ENCODE measurements at regions not wholly inside any gene's neighbourhood (a gene's known extent, or its start where the extent isn't known, plus 50 kb on each side); places are given as distances from the start of the nearest gene placed in this dataset.

- Mint-ChIP-seq H3K4me3 (peak overlapping the region; percentile 74), H3K4me1 (peaks cover 28% of the 10 kb centered on the region), H3K36me3 (ENCODE audit: low read depth) (no peaks in the 10 kb centered on the region), H3K27ac (no peak overlapping the region), H3K27me3 (ENCODE audit: low read depth, poor library complexity) (peaks cover 3% of the 10 kb centered on the region), H3K9me3 (no peaks in the 10 kb centered on the region)
- DNase-seq: no peak
- TF ChIP-seq, protein P1, sequence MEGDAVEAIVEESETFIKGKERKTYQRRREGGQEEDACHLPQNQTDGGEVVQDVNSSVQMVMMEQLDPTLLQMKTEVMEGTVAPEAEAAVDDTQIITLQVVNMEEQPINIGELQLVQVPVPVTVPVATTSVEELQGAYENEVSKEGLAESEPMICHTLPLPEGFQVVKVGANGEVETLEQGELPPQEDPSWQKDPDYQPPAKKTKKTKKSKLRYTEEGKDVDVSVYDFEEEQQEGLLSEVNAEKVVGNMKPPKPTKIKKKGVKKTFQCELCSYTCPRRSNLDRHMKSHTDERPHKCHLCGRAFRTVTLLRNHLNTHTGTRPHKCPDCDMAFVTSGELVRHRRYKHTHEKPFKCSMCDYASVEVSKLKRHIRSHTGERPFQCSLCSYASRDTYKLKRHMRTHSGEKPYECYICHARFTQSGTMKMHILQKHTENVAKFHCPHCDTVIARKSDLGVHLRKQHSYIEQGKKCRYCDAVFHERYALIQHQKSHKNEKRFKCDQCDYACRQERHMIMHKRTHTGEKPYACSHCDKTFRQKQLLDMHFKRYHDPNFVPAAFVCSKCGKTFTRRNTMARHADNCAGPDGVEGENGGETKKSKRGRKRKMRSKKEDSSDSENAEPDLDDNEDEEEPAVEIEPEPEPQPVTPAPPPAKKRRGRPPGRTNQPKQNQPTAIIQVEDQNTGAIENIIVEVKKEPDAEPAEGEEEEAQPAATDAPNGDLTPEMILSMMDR (IDR thresholded peaks at IDR 0.05): no peak
These were observed 291.8 kb upstream of the MARCKS start for GRCh38 chr6:113565306-113565705.

DNA sequence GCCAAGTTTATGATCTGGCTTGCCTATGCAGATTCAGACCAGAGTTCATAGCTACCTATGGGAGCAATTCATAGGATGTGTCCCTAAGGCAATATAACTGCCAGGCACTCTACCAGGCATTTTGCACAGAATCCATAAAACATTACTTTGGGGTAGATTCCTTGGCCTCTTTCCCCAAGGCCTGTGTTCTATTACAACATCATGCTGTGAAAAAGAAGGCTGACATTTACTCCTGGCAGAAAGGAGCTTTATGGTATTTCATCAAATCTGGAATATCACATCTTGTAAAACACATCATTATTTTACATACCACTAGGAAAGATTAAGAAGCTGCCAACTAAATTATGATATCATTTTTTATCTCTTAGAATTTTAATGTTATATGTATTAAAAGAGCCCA is 287.0 kb upstream of the MARCKS start:
- no peak for DNase-seq
- Mint-ChIP-seq H3K27ac (no peak overlapping the region), H3K4me3 (no peak overlapping the region), H3K36me3 (ENCODE audit: low read depth) (no peaks in the 10 kb centered on the region), H3K27me3 (ENCODE audit: low read depth, poor library complexity) (peaks cover 3% of the 10 kb centered on the region), H3K9me3 (peaks cover 7% of the 10 kb centered on the region), H3K4me1 (peaks cover 10% of the 10 kb centered on the region)
- TF ChIP-seq, protein P1 (IDR thresholded peaks at IDR 0.05): no peak

GRCh38 chr6:113570641-113571040 is 286.5 kb upstream of the MARCKS start:
- no peak overlapping the region for H3K4me3 Mint-ChIP-seq
- TF ChIP-seq, protein P1 (IDR thresholded peaks at IDR 0.05): no peak
- DNase-seq: no peak
- peaks cover 3% of the 10 kb centered on the region for H3K27me3 Mint-ChIP-seq (ENCODE audit: low read depth, poor library complexity)
- H3K27ac Mint-ChIP-seq: no peak overlapping the region
- H3K4me1 Mint-ChIP-seq: peaks cover 5% of the 10 kb centered on the region
- peaks cover 11% of the 10 kb centered on the region for H3K9me3 Mint-ChIP-seq
- H3K36me3 Mint-ChIP-seq (ENCODE audit: low read depth): no peaks in the 10 kb centered on the region

- no peak overlapping the region for H3K4me3 Mint-ChIP-seq
- peaks cover 21% of the 10 kb centered on the region for H3K9me3 Mint-ChIP-seq
- TF ChIP-seq, protein P1 (IDR thresholded peaks at IDR 0.05): no peak
- DNase-seq: no peak
- peaks cover 6% of the 10 kb centered on the region for H3K27me3 Mint-ChIP-seq (ENCODE audit: low read depth, poor library complexity)
- peaks cover 5% of the 10 kb centered on the region for H3K36me3 Mint-ChIP-seq (ENCODE audit: low read depth)
- H3K4me1 Mint-ChIP-seq: no peaks in the 10 kb centered on the region
- no peak overlapping the region for H3K27ac Mint-ChIP-seq
These were observed 283.0 kb upstream of the MARCKS start for GRCh38 chr6:113574147-113574546.

DNA sequence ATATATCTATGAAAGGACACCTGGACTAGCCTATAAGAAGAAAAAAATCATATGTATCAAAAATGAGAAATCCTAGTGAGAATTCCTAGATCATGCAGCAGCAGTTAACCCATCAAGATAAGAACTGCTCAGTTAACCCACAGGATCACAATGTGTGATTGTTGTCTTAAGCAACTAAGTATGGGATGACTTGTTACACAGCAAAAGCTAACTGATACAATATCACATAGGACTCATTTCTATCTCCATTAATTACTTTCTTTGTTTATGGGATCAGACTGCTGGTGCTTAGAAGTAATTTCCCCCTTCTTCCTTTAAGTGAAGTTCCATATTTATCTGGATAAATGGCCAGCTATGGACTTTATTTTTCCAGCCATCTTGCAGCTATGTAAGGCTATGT is 280.8 kb upstream of the MARCKS start:
- Mint-ChIP-seq H3K9me3 (peaks cover 21% of the 10 kb centered on the region), H3K27ac (no peak overlapping the region), H3K27me3 (ENCODE audit: low read depth, poor library complexity) (peaks cover 6% of the 10 kb centered on the region), H3K4me1 (no peaks in the 10 kb centered on the region), H3K36me3 (ENCODE audit: low read depth) (peaks cover 5% of the 10 kb centered on the region), H3K4me3 (no peak overlapping the region)
- no peak for DNase-seq
- TF ChIP-seq, protein P1 (IDR thresholded peaks at IDR 0.05): no peak

- H3K9me3 Mint-ChIP-seq: peaks cover 15% of the 10 kb centered on the region
- H3K27me3 Mint-ChIP-seq (ENCODE audit: low read depth, poor library complexity): peaks cover 3% of the 10 kb centered on the region
- TF ChIP-seq, protein P1 (IDR thresholded peaks at IDR 0.05): no peak
- no peaks in the 10 kb centered on the region for H3K4me1 Mint-ChIP-seq
- no peak for DNase-seq
- peaks cover 5% of the 10 kb centered on the region for H3K36me3 Mint-ChIP-seq (ENCODE audit: low read depth)
- no peak overlapping the region for H3K27ac Mint-ChIP-seq
- no peak overlapping the region for H3K4me3 Mint-ChIP-seq
These were observed 278.5 kb upstream of the MARCKS start for GRCh38 chr6:113578691-113579090.

All from nephron progenitor cell (in vitro differentiated cells).